Fibroblast of pulmonary artery (primary cell): ENCODE measurements at regions not wholly inside any gene's neighbourhood (a gene's known extent, or its start where the extent isn't known, plus 50 kb on each side); places are given as distances from the start of the nearest gene placed in this dataset.

Experiments used
- DNase-seq: peaks from one replicate; pipeline ENCODE4 v3.0.0-alpha.2; 2010; ENCODE audit warnings: low read depth
- H3K4me3 ChIP-seq: replicated peaks from 2 replicates; pipeline ENCODE4 v1.5.1; 2011; ENCODE audit warnings: low read depth, mild to moderate bottlenecking, control low read depth, low read length, moderate library complexity
- CTCF ChIP-seq: IDR thresholded peaks from 2 replicates; pipeline ENCODE4 v1.5.1; 2011; ENCODE audit warnings: mild to moderate bottlenecking, control low read depth, low read length, inconsistent platforms; ENCODE audit errors: missing control alignments

DNA sequence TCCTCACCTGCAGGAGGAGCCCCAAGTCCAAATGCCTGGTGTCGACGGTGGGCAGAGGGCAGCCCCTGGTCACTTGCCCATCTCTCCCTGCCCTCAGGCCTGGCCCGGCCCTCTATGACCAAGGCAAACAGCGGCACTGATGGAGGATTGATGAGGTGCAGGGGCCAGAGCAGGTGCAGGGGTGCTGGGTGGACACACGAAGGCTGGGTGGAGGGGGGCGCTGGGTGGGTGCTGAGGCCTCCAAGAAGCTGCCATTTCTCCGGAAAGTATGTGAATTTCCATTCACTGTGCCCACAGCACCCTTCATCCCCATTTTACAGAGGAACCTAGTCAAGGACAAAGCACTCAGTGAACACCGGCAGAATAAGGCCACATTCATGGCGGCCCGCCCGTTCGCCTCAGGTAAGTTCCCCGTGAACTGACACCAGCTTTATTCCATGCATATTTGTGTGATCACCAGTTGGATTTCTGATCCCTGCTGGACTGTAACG, 143.8 kb upstream of the PPP1R26 start:
- no peak overlapping the region for H3K4me3 ChIP-seq
- no peak for TF ChIP-seq CTCF
- no peak for DNase-seq

GRCh38 chr9:135336722-135337527, 142.7 kb upstream of the PPP1R26 start:
- no peak for TF ChIP-seq CTCF
- DNase-seq, result no peak
- H3K4me3 ChIP-seq, result no peak overlapping the region

- no peak for TF ChIP-seq CTCF
- DNase-seq, result no peak
- H3K4me3 ChIP-seq, result no peak overlapping the region
Observed at GRCh38 chr9:135338546-135338945, 141.0 kb upstream of the PPP1R26 start.

- DNase-seq, result no peak
- TF ChIP-seq CTCF, result no peak
- H3K4me3 ChIP-seq, result no peak overlapping the region
Observed at GRCh38 chr9:135339378-135339973, 140.1 kb upstream of the PPP1R26 start.

DNA sequence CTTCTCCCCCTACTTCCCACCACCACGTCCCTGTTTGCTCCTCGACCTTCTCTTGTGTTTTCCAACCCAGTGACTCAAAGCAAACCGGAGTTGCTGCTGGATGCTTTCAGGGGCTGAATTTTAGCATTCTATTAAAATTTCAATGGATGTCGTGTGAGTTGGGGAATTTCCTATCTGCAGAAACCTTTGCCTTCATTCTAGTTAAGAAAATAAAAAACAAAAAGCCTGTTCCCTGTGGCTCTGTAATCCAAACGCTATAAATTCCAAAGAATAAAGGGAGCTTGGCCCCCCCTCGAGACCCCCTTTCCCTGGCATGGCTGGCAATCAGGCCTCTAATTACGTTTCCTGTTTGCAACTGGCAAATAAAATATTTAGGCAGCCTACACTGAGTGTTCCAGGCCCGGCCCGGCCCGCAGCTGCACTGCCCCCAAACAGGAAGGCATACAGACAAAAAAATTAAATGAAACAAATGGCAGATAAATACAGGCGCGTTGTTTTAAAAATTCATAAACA, 139.4 kb upstream of the PPP1R26 start:
- no peak for TF ChIP-seq CTCF
- H3K4me3 ChIP-seq, result no peak overlapping the region
- DNase-seq, result no peak

GRCh38 chr9:135340726-135341475, 138.7 kb upstream of the PPP1R26 start:
- no peak for DNase-seq
- TF ChIP-seq CTCF, result no peak

More at GRCh38 chr9:135340726-135341475, 138.7 kb upstream of the PPP1R26 start:
- no peak overlapping the region for H3K4me3 ChIP-seq
